GM18520 (cell line): ENCODE measurements at regions not wholly inside any gene's neighbourhood (a gene's known extent, or its start where the extent isn't known, plus 50 kb on each side); places are given as distances from the start of the nearest gene placed in this dataset.
A peak's percentile ranks its signal among the peaks of the same experiment; 100 is the strongest.

ENCODE experiments used
- ATAC-seq: cut with Tn5 transposase; IDR thresholded peaks from one replicate; pipeline ENCODE4 v1.9.1; 2021; ENCODE audit not compliant: unreplicated experiment

- ATAC-seq = no peak
Measured at GRCh38 chr7:40972426-40972825, 730.5 kb downstream of the INHBA start.

DNA sequence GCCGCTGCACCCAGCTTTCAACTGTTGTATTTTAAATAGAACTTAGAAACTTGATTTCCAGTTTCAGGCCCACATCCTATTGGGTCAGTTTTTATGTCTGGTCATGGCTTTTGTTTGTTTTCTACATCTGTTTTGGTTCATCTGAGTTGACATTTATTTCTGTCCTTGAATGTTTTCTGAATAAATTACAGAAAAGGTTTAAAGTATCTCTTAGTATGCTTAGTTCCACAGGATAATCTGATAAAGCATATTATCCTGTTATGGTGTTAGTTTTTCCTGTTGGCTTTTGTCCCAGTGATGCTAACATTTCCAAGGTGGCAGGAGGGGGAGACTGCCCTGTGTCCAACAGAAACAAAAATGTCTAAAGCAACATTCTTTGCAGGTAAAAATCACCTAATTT, 733.2 kb downstream of the INHBA start:
- no peak for ATAC-seq

- ATAC-seq = no peak
Measured at GRCh38 chr7:40966693-40967092, 736.2 kb downstream of the INHBA start.

DNA sequence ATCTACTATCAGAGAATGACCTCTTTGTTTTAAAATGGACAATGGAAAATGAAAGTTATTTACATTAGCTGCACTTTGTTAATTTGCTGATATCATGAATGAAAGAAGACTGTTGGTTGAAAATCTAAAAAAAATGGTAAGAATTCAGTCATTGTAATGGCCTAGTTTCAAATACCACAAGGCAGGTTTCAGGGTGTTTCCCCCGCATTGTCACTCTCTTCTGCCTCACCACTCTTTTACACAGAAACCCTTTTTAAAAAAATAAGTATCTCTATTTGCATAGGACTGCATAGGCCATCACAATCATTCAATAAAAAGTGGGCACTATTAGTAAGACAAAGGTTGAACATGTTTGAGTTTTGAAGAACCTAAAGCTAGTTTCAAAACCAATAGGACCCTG, 737.1 kb downstream of the INHBA start:
- ATAC-seq = peak; percentile 86

- no peak for ATAC-seq
Measured at GRCh38 chr7:40965016-40965415, 737.9 kb downstream of the INHBA start.

DNA sequence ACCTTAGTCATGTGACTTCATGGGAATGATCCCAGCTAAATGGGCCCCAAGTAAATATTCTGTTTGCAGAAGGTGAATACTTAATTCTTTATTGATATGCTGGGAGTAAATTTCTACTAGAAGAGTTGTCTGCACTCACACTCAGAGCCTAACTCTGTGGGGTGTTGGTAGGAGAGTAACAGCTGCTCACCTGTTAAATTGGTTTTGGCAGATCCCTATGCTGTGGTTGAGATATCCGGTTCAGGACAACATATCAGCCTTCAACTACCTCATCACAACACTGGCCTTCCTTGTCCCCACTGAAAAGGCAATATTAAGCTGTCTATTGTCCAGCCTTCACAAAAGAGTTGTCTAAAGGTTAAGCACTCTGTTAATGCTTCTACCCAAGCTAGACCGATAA, 738.3 kb downstream of the INHBA start:
- no peak for ATAC-seq

DNA sequence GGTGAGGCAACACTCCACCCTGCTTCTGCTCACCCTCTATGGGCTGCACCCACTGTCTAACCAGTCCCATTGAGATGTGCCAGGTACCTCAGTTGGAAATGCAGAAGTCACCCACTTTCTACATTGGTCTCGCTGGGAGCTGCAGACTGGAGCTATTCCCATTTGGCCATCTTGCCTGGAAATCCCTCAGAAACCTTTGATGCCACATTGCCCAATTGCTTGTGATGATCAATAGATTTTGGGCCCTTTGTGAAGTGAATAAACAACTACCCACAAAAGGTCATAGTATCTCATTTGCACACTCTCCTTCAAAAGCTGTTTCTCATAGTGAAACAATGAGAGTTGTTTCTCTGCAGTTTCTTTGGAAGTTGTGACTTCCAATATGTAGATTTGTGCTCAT, 742.9 kb downstream of the INHBA start:
- ATAC-seq = no peak

DNA sequence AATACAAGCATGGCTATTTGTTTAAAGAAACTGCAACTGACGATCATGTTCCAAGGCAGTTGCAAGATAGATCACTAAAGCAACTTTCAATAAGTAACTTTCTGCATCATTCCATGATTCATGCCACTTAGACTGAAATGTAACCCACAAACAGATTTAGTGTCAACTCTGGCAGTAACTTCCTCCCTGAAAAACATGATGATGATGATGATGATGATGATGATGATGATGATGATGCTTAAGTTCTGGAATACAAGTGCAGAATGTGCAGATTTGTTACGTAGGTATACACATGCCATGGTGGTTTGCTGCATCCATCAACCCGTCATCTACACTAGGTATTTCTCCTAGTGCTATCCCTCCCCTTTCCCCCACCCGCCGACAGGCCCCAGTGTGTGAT, 754.7 kb downstream of the INHBA start:
- ATAC-seq = no peak

- ATAC-seq = no peak
Measured at GRCh38 chr7:40947566-40947965, 755.3 kb downstream of the INHBA start.

GRCh38 chr7:40946549-40946948, 756.3 kb downstream of the INHBA start:
- no peak for ATAC-seq

DNA sequence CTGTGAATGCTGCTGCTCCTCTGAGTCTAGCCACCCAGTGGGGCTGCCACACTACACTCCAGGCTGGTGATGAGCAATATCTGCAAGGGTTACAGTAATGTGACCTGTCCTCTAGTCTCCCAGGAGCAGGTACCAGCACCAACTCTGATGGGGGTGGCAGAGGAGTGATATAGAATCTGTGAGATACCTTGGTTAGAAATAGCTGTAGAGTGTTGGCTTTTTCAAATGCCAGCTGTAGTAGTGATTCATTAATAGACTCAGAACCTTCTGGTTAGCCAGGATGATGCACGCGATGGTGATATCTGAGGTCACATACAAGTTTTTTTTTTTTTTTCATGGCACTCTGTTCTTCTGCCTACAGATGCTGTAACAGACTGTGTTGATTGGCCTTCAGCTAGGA, 757.1 kb downstream of the INHBA start:
- no peak for ATAC-seq

DNA sequence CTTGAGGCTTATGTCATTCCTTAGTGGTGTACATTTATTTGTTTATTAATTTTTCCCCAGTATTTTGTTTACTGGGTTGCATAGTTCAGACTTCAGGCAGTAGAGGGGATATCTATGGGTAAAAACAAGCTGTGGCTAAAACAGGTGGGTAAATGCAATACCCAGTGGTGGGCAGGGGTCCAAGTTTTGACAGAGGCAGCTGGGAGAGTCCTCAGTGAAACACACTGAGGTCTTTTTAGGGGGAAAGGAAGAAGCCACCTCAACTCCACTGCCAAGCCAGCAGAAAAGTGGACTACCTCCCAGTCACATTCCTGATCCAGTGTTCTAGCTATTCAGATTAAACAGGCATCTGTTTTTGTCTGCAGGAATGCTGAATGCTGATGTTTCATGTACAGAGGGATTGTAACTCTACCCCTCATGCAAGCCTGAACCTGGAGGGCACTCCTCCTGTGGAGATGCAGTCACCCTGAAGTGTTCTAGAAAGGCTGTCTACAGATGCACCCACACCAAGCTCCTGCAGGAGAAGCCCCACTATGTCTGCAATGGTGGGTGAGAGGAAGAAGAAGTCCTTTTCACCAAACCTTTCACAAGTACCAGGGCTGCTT, 757.8 kb downstream of the INHBA start:
- no peak for ATAC-seq

DNA sequence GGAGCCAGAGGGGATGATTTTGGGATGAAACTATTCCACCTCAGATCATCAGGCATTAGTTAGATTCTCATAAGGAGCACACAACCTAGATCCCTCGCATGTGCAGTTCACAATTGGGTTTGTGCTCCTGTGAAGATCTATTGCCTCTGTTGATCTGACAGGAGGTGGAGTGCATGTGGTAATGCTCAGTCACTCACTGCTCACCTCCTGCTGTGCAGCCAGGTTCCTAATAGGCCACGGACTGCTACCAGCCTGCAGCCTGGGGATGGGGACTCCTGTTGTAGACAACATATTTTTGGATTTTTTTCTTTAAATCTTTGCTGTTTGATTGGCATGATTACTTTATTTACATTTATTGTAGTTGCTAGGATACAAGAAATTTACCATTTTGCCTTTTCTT, 765.0 kb downstream of the INHBA start:
- ATAC-seq = no peak

DNA sequence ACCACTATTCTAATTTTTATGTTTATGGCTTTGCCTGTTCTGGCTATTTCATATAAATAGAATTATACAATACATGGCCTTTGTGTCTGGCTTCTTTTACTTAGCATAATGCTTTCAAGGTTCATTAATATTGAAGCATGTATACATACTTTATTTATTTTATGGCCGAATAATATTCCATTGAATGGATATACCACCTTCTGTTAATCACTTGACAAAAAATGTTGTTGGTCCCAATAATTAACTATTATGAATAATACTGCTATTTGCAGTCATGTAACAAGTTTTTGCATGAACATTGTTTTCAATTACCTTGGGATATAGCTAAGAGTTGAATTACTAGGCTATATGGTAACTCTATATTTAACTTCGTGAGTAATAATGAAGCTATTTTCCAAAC, 767.5 kb downstream of the INHBA start:
- no peak for ATAC-seq

DNA sequence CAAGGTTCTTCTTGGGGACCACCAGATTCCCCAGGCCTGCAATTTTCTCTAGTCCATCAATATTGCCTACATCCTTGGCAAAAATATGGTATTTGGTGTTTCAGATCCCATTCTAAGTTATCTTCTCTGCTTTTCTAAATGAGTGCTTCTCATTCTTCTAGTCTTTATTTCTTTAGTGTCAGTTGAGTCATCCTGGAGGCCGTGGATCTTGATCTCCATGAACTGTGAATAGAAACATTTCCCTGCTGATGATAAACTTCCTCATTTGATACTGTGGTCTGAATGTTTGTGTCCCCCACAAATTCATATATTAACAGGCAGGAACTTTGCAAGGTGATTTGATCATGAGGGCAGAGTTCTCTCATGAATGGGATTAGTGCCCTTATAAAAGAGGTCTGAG, 779.3 kb downstream of the INHBA start:
- no peak for ATAC-seq

GRCh38 chr7:40922316-40922670, 780.6 kb downstream of the INHBA start:
- ATAC-seq = no peak

DNA sequence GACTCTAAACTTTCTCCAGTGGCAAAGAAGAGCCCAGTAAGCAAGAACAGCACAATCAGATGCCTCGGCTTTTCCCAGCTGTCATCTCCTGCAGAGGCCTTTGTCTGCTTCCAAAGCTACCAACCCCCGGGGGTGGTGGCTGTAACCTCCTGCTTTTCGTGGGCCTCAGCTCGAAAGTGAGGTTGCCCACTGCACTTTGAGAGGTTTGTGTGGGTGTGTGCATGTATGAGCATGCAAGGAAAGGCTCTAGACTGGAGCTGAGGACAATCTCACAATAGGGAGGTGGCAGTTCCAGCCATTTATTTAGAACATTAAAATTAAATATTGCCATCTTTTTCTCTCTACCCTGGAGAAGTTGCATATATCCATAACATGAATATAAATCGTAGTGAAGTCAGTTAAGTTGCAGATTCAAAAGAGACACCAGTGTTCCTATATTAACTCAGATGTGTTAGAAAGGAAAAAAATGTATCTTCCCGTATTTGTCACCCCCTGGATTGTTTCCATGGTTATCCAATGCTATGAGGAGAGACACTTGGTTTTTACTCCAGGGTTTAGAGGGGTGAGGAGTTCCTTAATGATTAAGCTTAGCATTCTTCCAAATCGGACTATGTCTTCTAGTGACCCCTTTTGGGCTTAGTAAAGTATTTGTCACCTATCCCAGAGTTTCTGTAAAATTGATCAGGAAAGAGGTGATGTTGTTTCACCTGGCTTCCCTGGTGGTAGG, 781.1 kb downstream of the INHBA start:
- no peak for ATAC-seq

- ATAC-seq = no peak
Measured at GRCh38 chr7:40918701-40919271, 784.0 kb downstream of the SUGCT start.

DNA sequence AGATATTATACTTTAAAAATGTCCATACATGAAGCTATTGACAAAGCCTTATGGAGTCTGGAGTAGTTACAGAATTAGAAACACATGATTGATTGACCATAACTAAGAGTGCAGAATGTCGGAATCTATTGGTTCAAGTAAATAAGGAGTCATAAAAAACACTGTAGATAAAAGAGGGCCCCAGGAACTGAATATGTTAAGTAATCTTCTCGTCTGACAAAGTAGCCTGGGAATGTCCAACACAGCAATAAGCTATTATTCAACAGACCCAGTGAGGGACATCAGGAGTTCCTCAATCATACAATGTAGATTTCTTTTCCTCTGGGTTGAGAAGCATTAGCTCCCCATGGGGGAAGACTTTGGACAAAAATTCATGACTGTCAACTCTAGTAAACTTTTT, 782.0 kb downstream of the SUGCT start:
- no peak for ATAC-seq

- no peak for ATAC-seq
Measured at GRCh38 chr7:40915071-40915470, 780.3 kb downstream of the SUGCT start.
